ENCODE measurements at regions not wholly inside any gene's neighbourhood (a gene's known extent, or its start where the extent isn't known, plus 50 kb on each side); places are given as distances from the start of the nearest gene placed in this dataset.

- TF ChIP-seq CTCF (IDR thresholded peaks at IDR 0.05; ENCODE audit: low read depth, low read length, poor library complexity, severe bottlenecking) (no peak), EZH2phosphoT487 (IDR thresholded peaks at IDR 0.05; ENCODE audit: borderline replicate concordance, low read length) (no peak)
These were observed 166.3 kb upstream of the FSTL4 start for GRCh38 chr5:133778636-133779035.
